Calu3 (cell line): ENCODE measurements at regions not wholly inside any gene's neighbourhood (a gene's known extent, or its start where the extent isn't known, plus 50 kb on each side); places are given as distances from the start of the nearest gene placed in this dataset.

Source experiments
- BruUV-seq: library from RNA; stranded (reverse); fragments of 400-500 nt; replicated peaks from 2 replicates; lab custom pipeline; 2021; lab: Mats Ljungman, UMichigan
- CTCF ChIA-PET: fragments of 300-600 bp; sonication (Branson Sonifier 250); formaldehyde crosslinking; loops from one replicate; lab custom pipeline; 2022; ENCODE audit warnings: antibody characterized with exemption; lab: Charles Lee
- DNase-seq: peaks from one replicate; pipeline ENCODE4 v3.0.0; 2022
- H3K27ac Mint-ChIP-seq: one replicate; pipeline ENCODE4 v1.8.0; 2022; ENCODE audit warnings: mixed read lengths; ENCODE audit not compliant: unreplicated experiment
- H3K27me3 Mint-ChIP-seq: one replicate; pipeline ENCODE4 v1.8.0; 2022; ENCODE audit warnings: mixed read lengths; ENCODE audit not compliant: unreplicated experiment
- H3K36me3 Mint-ChIP-seq: one replicate; pipeline ENCODE4 v1.8.0; 2022; ENCODE audit warnings: mild to moderate bottlenecking, moderate library complexity, mixed read lengths; ENCODE audit not compliant: insufficient read depth, unreplicated experiment
- H3K4me1 Mint-ChIP-seq: one replicate; pipeline ENCODE4 v1.8.0; 2022; ENCODE audit warnings: mild to moderate bottlenecking, low read depth, mixed read lengths; ENCODE audit not compliant: unreplicated experiment
- H3K4me3 Mint-ChIP-seq: one replicate; pipeline ENCODE4 v1.8.0; 2022; ENCODE audit warnings: mild to moderate bottlenecking, low read depth, moderate library complexity, mixed read lengths; ENCODE audit not compliant: unreplicated experiment
- H3K9me3 Mint-ChIP-seq: one replicate; pipeline ENCODE4 v1.8.0; 2022; ENCODE audit warnings: low read depth, mixed read lengths; ENCODE audit not compliant: unreplicated experiment
- CTCF ChIP-seq: fragments of 200-600 bp; IDR thresholded peaks from one replicate; pipeline ENCODE4 v1.8.0; 2022; ENCODE audit warnings: antibody characterized with exemption; ENCODE audit not compliant: unreplicated experiment
- intact Hi-C: fragments of 100-400 bp; cut with micrococcal nuclease; formaldehyde crosslinking; loops from one replicate; pipeline ENCODE4 v1.10.0; 2022; ENCODE audit not compliant: unreplicated experiment

GRCh38 chr2:5777131-5777535 lies 84.9 kb downstream of the SOX11 start:
- Mint-ChIP-seq H3K4me1 (no peaks in the 10 kb centered on the region), H3K27me3 (no peaks in the 10 kb centered on the region), H3K36me3 (peaks cover 6% of the 10 kb centered on the region), H3K9me3 (peaks cover 4% of the 10 kb centered on the region), H3K4me3 (no peak overlapping the region), H3K27ac (no peak overlapping the region)
- no TSS peak for BruUV-seq
- no peak for TF ChIP-seq CTCF
- intact Hi-C loops: no loop called here
- peak; percentile 28 for DNase-seq
- CTCF ChIA-PET: no interaction called here

GRCh38 chr2:5781679-5782078 lies 89.5 kb downstream of the SOX11 start:
- no peaks in the 10 kb centered on the region for H3K27me3 Mint-ChIP-seq
- H3K36me3 Mint-ChIP-seq: peaks cover 6% of the 10 kb centered on the region
- H3K4me3 Mint-ChIP-seq: no peak overlapping the region
- CTCF ChIA-PET: no interaction called here
- BruUV-seq: no TSS peak
- H3K27ac Mint-ChIP-seq: no peak overlapping the region
- intact Hi-C loops: no loop called here
- H3K4me1 Mint-ChIP-seq: no peaks in the 10 kb centered on the region
- no peak for DNase-seq
- H3K9me3 Mint-ChIP-seq: peaks cover 9% of the 10 kb centered on the region
- no peak for TF ChIP-seq CTCF

- no peak for TF ChIP-seq CTCF
- no peak for DNase-seq
- intact Hi-C loops: no loop called here
- H3K27me3 Mint-ChIP-seq: no peaks in the 10 kb centered on the region
- no peak overlapping the region for H3K27ac Mint-ChIP-seq
- H3K36me3 Mint-ChIP-seq: peaks cover 4% of the 10 kb centered on the region
- CTCF ChIA-PET: no interaction called here
- H3K9me3 Mint-ChIP-seq: peaks cover 9% of the 10 kb centered on the region
- BruUV-seq: no TSS peak
- H3K4me1 Mint-ChIP-seq: no peaks in the 10 kb centered on the region
- no peak overlapping the region for H3K4me3 Mint-ChIP-seq
Measured at GRCh38 chr2:5782103-5782502, 89.9 kb downstream of the SOX11 start.

- Mint-ChIP-seq H3K27ac (no peak overlapping the region), H3K27me3 (no peaks in the 10 kb centered on the region), H3K4me1 (no peaks in the 10 kb centered on the region), H3K9me3 (peaks cover 15% of the 10 kb centered on the region), H3K36me3 (no peaks in the 10 kb centered on the region), H3K4me3 (no peak overlapping the region)
- no TSS peak for BruUV-seq
- CTCF ChIA-PET: no interaction called here
- DNase-seq: no peak
- intact Hi-C loops: no loop called here
- TF ChIP-seq CTCF: no peak
Measured at GRCh38 chr2:5788447-5788846, 96.3 kb downstream of the SOX11 start.

GRCh38 chr2:5791371-5791770 lies 99.2 kb downstream of the SOX11 start:
- Mint-ChIP-seq H3K4me3 (no peak overlapping the region), H3K27me3 (no peaks in the 10 kb centered on the region)

More at GRCh38 chr2:5791371-5791770, 99.2 kb downstream of the SOX11 start:
- H3K9me3 Mint-ChIP-seq: peaks cover 15% of the 10 kb centered on the region
- CTCF ChIA-PET: no interaction called here
- H3K4me1 Mint-ChIP-seq: no peaks in the 10 kb centered on the region
- no peaks in the 10 kb centered on the region for H3K36me3 Mint-ChIP-seq
- no TSS peak for BruUV-seq
- TF ChIP-seq CTCF: no peak
- DNase-seq: no peak
- intact Hi-C loops: no loop called here
- H3K27ac Mint-ChIP-seq: no peak overlapping the region
